Neural cell (in vitro differentiated cells): ENCODE measurements at regions not wholly inside any gene's neighbourhood (a gene's known extent, or its start where the extent isn't known, plus 50 kb on each side); places are given as distances from the start of the nearest gene placed in this dataset.

Source experiments
- H2AFZ ChIP-seq: fragments of 200-600, 300-800 bp; sonication (generic), shearing (Covaris generic); 2 replicates; pipeline ENCODE4 v1.6.0; 2014; ENCODE audit warnings: low read depth, mild to moderate bottlenecking, antibody characterized with exemption, low read length, moderate library complexity
- H3F3A ChIP-seq: fragments of 200-600 bp; shearing (Covaris generic); 2 replicates; pipeline ENCODE4 v1.6.1; 2016; ENCODE audit warnings: mild to moderate bottlenecking, moderate library complexity, mixed read lengths, antibody characterized with exemption, low read length; ENCODE audit not compliant: insufficient read depth, poor library complexity, severe bottlenecking
- H3K27ac ChIP-seq: fragments of 200-600, 300-800 bp; sonication (generic), shearing (Covaris generic); 2 replicates; pipeline ENCODE4 v1.5.1; 2014; ENCODE audit warnings: mild to moderate bottlenecking, low read length, moderate library complexity
- H3K27me3 ChIP-seq: fragments of 300-800, 200-600 bp; sonication (generic), shearing (Covaris generic); 2 replicates; pipeline ENCODE4 v1.6.0; 2014; ENCODE audit warnings: mild to moderate bottlenecking, low read depth, low read length, moderate library complexity; ENCODE audit not compliant: insufficient read depth
- H3K36me3 ChIP-seq: fragments of 300-800, 200-600 bp; sonication (generic), shearing (Covaris generic); 2 replicates; pipeline ENCODE4 v1.5.1; 2014; ENCODE audit warnings: mild to moderate bottlenecking, antibody characterized with exemption, low read length, moderate library complexity; ENCODE audit not compliant: insufficient read depth
- H3K4me2 ChIP-seq: fragments of 300-800, 200-600 bp; sonication (generic), shearing (Covaris generic); 2 replicates; pipeline ENCODE4 v1.6.0; 2014; ENCODE audit warnings: mild to moderate bottlenecking, low read length
- H3K4me3 ChIP-seq: fragments of 300-800, 200-600 bp; sonication (generic), shearing (Covaris generic); 2 replicates; pipeline ENCODE4 v1.5.1; 2014; ENCODE audit warnings: mild to moderate bottlenecking, low read length, moderate library complexity
- H3K79me2 ChIP-seq: fragments of 200-600 bp; shearing (Covaris generic); replicated peaks from 2 replicates; pipeline ENCODE4 v1.6.0; 2014; ENCODE audit warnings: mild to moderate bottlenecking, low read length, moderate library complexity; ENCODE audit not compliant: insufficient read depth
- H3K9ac ChIP-seq: fragments of 300-800, 200-600 bp; sonication (generic), shearing (Covaris generic); 2 replicates; pipeline ENCODE4 v1.6.1; 2016; ENCODE audit warnings: mild to moderate bottlenecking, low read length, mixed read lengths
- H3K9me2 ChIP-seq: fragments of 200-600 bp; shearing (Covaris generic); 2 replicates; pipeline ENCODE4 v1.6.1; 2016; ENCODE audit warnings: mild to moderate bottlenecking, low read length, mixed read lengths; ENCODE audit not compliant: insufficient read depth
- H3K9me3 ChIP-seq: fragments of 200-600, 300-800 bp; sonication (generic), shearing (Covaris generic); 2 replicates; pipeline ENCODE4 v1.6.1; 2016; ENCODE audit warnings: mild to moderate bottlenecking, mixed run types, low read length, moderate library complexity, mixed read lengths
- H4K20me1 ChIP-seq: fragments of 200-600 bp; shearing (Covaris generic); 2 replicates; pipeline ENCODE4 v1.6.1; 2016; ENCODE audit warnings: mild to moderate bottlenecking, mixed run types; ENCODE audit not compliant: insufficient read depth
- CTCF ChIP-seq: fragments of 450-650 bp; IDR thresholded peaks from 2 replicates; pipeline ENCODE4 v1.5.1; 2014; ENCODE audit warnings: antibody characterized with exemption, mild to moderate bottlenecking, moderate library complexity; ENCODE audit not compliant: poor library complexity, severe bottlenecking
- EP300 ChIP-seq: fragments of 450-650 bp; conservative IDR thresholded peaks from 2 replicates; pipeline ENCODE4 v1.6.1; 2014; ENCODE audit warnings: antibody characterized with exemption, mild to moderate bottlenecking, moderate library complexity; ENCODE audit not compliant: poor library complexity, severe bottlenecking
- EZH2 ChIP-seq: fragments of 200-600, 300-800 bp; shearing (Covaris generic), sonication (generic); IDR thresholded peaks from 2 replicates; pipeline ENCODE4 v1.6.1; 2014; ENCODE audit warnings: antibody characterized with exemption, low read length, borderline replicate concordance, mild to moderate bottlenecking; ENCODE audit not compliant: insufficient read depth, poor library complexity, severe bottlenecking
- MXI1 ChIP-seq: fragments of 450-650 bp; conservative IDR thresholded peaks from 2 replicates; pipeline ENCODE4 v1.6.1; 2014; ENCODE audit warnings: antibody characterized with exemption, mild to moderate bottlenecking; ENCODE audit not compliant: poor library complexity, severe bottlenecking
- POLR2AphosphoS5 ChIP-seq: IDR thresholded peaks from 2 replicates; pipeline ENCODE4 v1.6.1; 2012
- RAD21 ChIP-seq: fragments of 450-650 bp; conservative IDR thresholded peaks from 2 replicates; pipeline ENCODE4 v1.6.1; 2014; ENCODE audit warnings: antibody characterized with exemption, mild to moderate bottlenecking, moderate library complexity
- REST ChIP-seq: IDR thresholded peaks from 2 replicates; pipeline ENCODE4 v1.6.1; 2012; ENCODE audit warnings: borderline replicate concordance
- SMC3 ChIP-seq: fragments of 450-650 bp; conservative IDR thresholded peaks from 2 replicates; pipeline ENCODE4 v1.6.1; 2014; ENCODE audit warnings: antibody characterized with exemption, mild to moderate bottlenecking, moderate library complexity; ENCODE audit not compliant: poor library complexity
- TAF1 ChIP-seq: IDR thresholded peaks from 2 replicates; pipeline ENCODE4 v1.6.1; 2012; ENCODE audit warnings: low read depth

- Histone ChIP-seq H3K9ac (no peak overlapping the region), H3K4me2 (no peak overlapping the region), H3K9me3 (no peaks in the 10 kb centered on the region), H3K79me2 (no peaks in the 10 kb centered on the region), H3F3A (no peaks in the 10 kb centered on the region), H4K20me1 (no peaks in the 10 kb centered on the region), H3K36me3 (no peaks in the 10 kb centered on the region), H3K27ac (no peak overlapping the region), H3K9me2 (no peaks in the 10 kb centered on the region), H2AFZ (no peak overlapping the region), H3K4me3 (no peak overlapping the region), H3K27me3 (no peaks in the 10 kb centered on the region)
- TF ChIP-seq EZH2 (no peak), CTCF (no peak), RAD21 (no peak), MXI1 (no peak), POLR2AphosphoS5 (no peak), SMC3 (no peak), TAF1 (no peak), REST (no peak), EP300 (no peak)
Observed at GRCh38 chr1:90510143-90510542, 207.0 kb downstream of the BARHL2 start.

- Histone ChIP-seq H3K36me3 (no peaks in the 10 kb centered on the region), H3K27me3 (no peaks in the 10 kb centered on the region), H3K9ac (no peak overlapping the region), H3K4me3 (no peak overlapping the region), H2AFZ (no peak overlapping the region), H3K9me2 (no peaks in the 10 kb centered on the region), H3K9me3 (no peaks in the 10 kb centered on the region), H3F3A (no peaks in the 10 kb centered on the region), H4K20me1 (no peaks in the 10 kb centered on the region), H3K79me2 (no peaks in the 10 kb centered on the region), H3K4me2 (no peak overlapping the region), H3K27ac (no peak overlapping the region)
- TF ChIP-seq REST (no peak), TAF1 (no peak), EZH2 (no peak), SMC3 (no peak), RAD21 (no peak), MXI1 (no peak), CTCF (no peak), POLR2AphosphoS5 (no peak)
Observed at GRCh38 chr1:90509225-90510048, 207.7 kb downstream of the BARHL2 start.
